ENCODE measurements at regions not wholly inside any gene's neighbourhood (a gene's known extent, or its start where the extent isn't known, plus 50 kb on each side); places are given as distances from the start of the nearest gene placed in this dataset.

GRCh38 chr9:88934876-88935535 is 56.3 kb upstream of the S1PR3 start:
- Histone ChIP-seq H3K27me3 (ENCODE audit: control insufficient read depth in 3 of 3, insufficient read depth in 3 of 3, low read length in 3 of 3) (peaks cover 0 to 4% (median 0%) of the 10 kb centered on the region in 3 donors), H3K4me3 (ENCODE audit: low read length in 3 of 3) (no peak overlapping the region), H3K27ac (ENCODE audit: low read depth, low read length) (no peak overlapping the region), H3K9me3 (ENCODE audit: control insufficient read depth in 3 of 3, low read length in 3 of 3) (peaks cover 0 to 3% (median 0%) of the 10 kb centered on the region in 3 donors), H3K4me1 (ENCODE audit: control insufficient read depth in 3 of 3, insufficient read depth in 3 of 3, low read length in 3 of 3) (no peaks in the 10 kb centered on the region), H3K36me3 (ENCODE audit: control insufficient read depth in 3 of 3, insufficient read depth in 3 of 3, low read length in 3 of 3) (no peaks in the 10 kb centered on the region), H3K9ac (ENCODE audit: low read depth in 1 of 3, low read length in 3 of 3) (no peak overlapping the region)

GRCh38 chr9:88936132-88936531 is 55.1 kb upstream of the S1PR3 start:
- Histone ChIP-seq H3K27me3 (ENCODE audit: control insufficient read depth in 3 of 3, insufficient read depth in 3 of 3, low read length in 3 of 3) (peaks cover 0 to 4% (median 0%) of the 10 kb centered on the region in 3 donors), H3K27ac (ENCODE audit: low read depth, low read length) (no peak overlapping the region), H3K4me3 (ENCODE audit: low read length in 3 of 3) (no peak overlapping the region), H3K36me3 (ENCODE audit: control insufficient read depth in 3 of 3, insufficient read depth in 3 of 3, low read length in 3 of 3) (no peaks in the 10 kb centered on the region), H3K9me3 (ENCODE audit: control insufficient read depth in 3 of 3, low read length in 3 of 3) (no peaks in the 10 kb centered on the region), H3K4me1 (ENCODE audit: control insufficient read depth in 3 of 3, insufficient read depth in 3 of 3, low read length in 3 of 3) (no peaks in the 10 kb centered on the region), H3K9ac (ENCODE audit: low read depth in 1 of 3, low read length in 3 of 3) (no peak overlapping the region)

- H3K27me3 ChIP-seq (ENCODE audit: control insufficient read depth in 3 of 3, insufficient read depth in 3 of 3, low read length in 3 of 3) = peaks cover 0 to 4% (median 0%) of the 10 kb centered on the region in 3 donors
- H3K9ac ChIP-seq (ENCODE audit: low read depth in 1 of 3, low read length in 3 of 3) = no peak overlapping the region
- no peaks in the 10 kb centered on the region for H3K9me3 ChIP-seq (ENCODE audit: control insufficient read depth in 3 of 3, low read length in 3 of 3)
- no peaks in the 10 kb centered on the region for H3K4me1 ChIP-seq (ENCODE audit: control insufficient read depth in 3 of 3, insufficient read depth in 3 of 3, low read length in 3 of 3)
- H3K36me3 ChIP-seq (ENCODE audit: control insufficient read depth in 3 of 3, insufficient read depth in 3 of 3, low read length in 3 of 3) = no peaks in the 10 kb centered on the region
- H3K4me3 ChIP-seq (ENCODE audit: low read length in 3 of 3) = no peak overlapping the region
- H3K27ac ChIP-seq (ENCODE audit: low read depth, low read length) = no peak overlapping the region
These were observed 54.6 kb upstream of the S1PR3 start for GRCh38 chr9:88936668-88937067.

- no peak overlapping the region for H3K9ac ChIP-seq (ENCODE audit: low read depth in 1 of 3, low read length in 3 of 3)
- H3K27ac ChIP-seq (ENCODE audit: low read depth, low read length) = no peak overlapping the region
- no peaks in the 10 kb centered on the region for H3K36me3 ChIP-seq (ENCODE audit: control insufficient read depth in 3 of 3, insufficient read depth in 3 of 3, low read length in 3 of 3)
- no peaks in the 10 kb centered on the region for H3K4me1 ChIP-seq (ENCODE audit: control insufficient read depth in 3 of 3, insufficient read depth in 3 of 3, low read length in 3 of 3)
- no peaks in the 10 kb centered on the region for H3K9me3 ChIP-seq (ENCODE audit: control insufficient read depth in 3 of 3, low read length in 3 of 3)
- no peak overlapping the region for H3K4me3 ChIP-seq (ENCODE audit: low read length in 3 of 3)
- H3K27me3 ChIP-seq (ENCODE audit: control insufficient read depth in 3 of 3, insufficient read depth in 3 of 3, low read length in 3 of 3) = peaks cover 0 to 4% (median 0%) of the 10 kb centered on the region in 3 donors
These were observed 54.0 kb upstream of the S1PR3 start for GRCh38 chr9:88937248-88937647.

GRCh38 chr9:88938189-88938588 is 53.1 kb upstream of the S1PR3 start:
- no peaks in the 10 kb centered on the region for H3K4me1 ChIP-seq (ENCODE audit: control insufficient read depth in 3 of 3, insufficient read depth in 3 of 3, low read length in 3 of 3)
- no peaks in the 10 kb centered on the region for H3K27me3 ChIP-seq (ENCODE audit: control insufficient read depth in 3 of 3, insufficient read depth in 3 of 3, low read length in 3 of 3)
- H3K4me3 ChIP-seq (ENCODE audit: low read length in 3 of 3) = no peak overlapping the region
- no peak overlapping the region for H3K9ac ChIP-seq (ENCODE audit: low read depth in 1 of 3, low read length in 3 of 3)
- no peaks in the 10 kb centered on the region for H3K9me3 ChIP-seq (ENCODE audit: control insufficient read depth in 3 of 3, low read length in 3 of 3)
- H3K36me3 ChIP-seq (ENCODE audit: control insufficient read depth in 3 of 3, insufficient read depth in 3 of 3, low read length in 3 of 3) = no peaks in the 10 kb centered on the region
- no peak overlapping the region for H3K27ac ChIP-seq (ENCODE audit: low read depth, low read length)

Small RNA genes lying in the stretch of these regions (small RNA-seq; reads per million reads assigned to genes)
- gene MIR4289 = 0.30 reads per million, percentile 31 among the genes with 10 or more reads in this experiment

Data from skeletal muscle tissue (tissue), 4 donors.